ENCODE measurements at regions not wholly inside any gene's neighbourhood (a gene's known extent, or its start where the extent isn't known, plus 50 kb on each side); places are given as distances from the start of the nearest gene placed in this dataset.

DNA sequence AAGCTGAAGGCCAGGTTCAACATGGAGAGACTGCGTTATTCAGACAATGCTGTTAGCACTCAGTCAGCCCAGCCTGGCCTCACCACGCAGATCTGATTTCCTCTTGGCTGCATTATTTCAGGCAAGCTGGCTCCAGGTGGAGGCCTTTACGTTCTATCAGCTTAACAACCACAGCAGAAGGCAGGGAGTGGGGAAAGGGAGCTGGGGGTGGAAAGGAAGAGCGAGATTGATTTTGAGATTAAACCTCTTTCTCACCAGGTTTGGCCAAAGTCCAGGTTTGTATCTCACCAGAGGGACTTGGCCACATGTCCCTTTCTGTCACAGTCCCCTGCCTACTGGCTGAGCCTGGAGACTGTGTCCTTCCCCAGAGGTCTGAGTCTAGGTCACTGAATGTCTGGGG is 543.7 kb upstream of the TMEM132C start:
- DNase-seq: peak in 10 of 58 donors; percentile 3 to 56 (median 22)

DNA sequence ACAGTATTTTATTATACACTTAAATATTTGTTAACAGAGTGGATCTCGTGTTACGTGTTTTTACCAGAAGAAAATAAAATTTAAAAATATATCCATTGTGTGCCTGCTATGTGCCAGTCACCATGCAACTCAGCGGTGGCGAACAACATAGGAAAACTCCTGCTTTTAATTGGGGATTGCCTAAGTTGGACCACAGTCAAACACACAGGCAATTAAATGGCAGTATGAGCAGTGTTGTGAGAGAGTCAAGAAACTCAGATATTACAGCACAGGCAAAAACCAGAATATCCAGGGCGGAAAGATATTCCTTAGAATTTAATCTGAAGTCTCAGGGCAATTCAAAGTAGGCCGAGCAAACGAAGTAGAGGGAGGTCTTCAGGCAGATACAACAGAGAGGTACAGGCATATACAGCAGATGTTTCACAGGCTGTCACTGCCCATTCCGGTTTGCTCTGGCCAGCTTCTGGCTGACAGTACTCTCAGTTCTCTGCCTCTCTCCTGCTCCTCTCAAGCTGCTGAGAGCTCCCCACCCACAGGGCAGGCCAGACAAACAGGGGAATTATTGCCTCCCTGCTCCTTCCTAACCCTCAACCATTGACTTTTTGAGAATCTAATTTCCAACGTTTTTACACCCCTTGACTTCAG is 540.2 kb upstream of the TMEM132C start:
- DNase-seq: peak in 1 of 58 donors; percentile 6

DNA sequence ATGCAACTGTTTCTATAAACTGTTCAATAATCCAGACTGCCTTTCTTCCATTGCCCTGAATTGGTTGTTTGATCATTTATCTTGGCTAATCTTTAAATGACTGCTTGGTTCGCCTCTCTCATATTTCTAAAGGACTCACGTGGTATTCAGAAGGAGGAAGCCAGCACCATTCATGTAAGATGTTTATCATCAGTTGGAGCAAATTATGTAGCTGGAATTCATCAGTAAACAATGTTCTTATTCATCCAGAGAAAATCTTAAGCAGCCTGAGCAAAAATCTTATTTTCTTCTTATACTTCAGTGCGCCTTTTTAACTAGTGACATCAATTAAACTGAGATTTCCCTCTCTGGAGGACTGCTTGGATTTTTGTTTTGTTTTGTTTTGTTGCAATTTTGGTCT is 538.7 kb upstream of the TMEM132C start:
- DNase-seq: no peak

DNA sequence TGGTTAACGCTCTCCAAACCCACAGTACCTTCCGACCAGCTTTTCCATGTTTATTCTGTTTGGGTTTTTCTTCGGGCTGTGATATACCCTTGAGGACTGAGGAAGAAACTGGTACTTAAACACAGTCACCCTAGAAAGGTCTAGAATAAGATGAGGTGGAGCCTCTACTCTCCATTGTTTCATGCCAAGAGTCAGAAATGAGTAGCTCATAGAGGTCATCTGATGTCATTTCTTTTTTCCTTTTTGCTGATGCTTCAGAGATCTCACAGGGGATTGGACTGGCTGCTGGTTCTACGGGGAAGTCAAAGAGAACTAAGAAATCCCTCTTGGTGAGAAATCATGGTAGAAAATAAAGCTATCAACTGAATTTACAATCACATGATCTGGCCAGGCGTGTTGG is 538.2 kb upstream of the TMEM132C start:
- DNase-seq: no peak

DNA sequence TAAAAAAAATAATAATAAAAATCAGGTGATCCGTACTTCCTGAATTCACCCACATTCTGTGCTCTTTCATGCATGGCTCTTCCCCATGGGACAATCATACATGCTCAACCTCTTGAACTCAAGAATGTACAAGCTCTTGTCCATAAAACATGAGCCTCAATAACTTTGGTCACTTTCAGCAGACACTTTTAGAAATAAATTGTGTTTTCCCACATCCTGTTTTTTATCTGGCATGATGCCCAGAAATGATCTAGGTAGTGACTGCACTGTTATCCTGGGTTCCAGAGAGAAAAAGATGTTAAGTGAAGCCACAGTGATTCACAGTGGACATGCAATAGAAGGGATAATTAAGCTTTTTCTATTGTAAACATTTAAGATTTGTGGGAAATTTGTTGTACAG is 537.6 kb upstream of the TMEM132C start:
- DNase-seq: no peak

DNA sequence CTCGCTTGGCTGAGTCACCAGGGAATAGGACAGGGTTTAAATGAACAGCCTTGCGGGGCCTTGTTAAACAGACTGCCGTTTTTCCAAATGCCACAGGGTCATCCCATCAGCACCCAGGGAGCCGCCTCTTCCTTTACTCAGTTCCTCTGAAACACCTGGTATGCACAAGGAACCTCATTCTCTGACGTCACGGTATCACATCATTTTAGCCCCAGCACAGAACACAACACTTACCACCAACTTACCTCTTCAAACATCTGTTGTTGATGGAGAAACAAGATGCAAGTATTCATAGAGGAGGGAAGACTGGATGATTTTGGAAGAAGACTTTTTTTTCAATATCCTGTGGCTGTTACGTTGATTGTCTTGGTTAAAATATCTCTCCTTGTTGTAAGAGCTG is 535.3 kb upstream of the TMEM132C start:
- peak in 1 of 58 donors; percentile 24 for DNase-seq

DNA sequence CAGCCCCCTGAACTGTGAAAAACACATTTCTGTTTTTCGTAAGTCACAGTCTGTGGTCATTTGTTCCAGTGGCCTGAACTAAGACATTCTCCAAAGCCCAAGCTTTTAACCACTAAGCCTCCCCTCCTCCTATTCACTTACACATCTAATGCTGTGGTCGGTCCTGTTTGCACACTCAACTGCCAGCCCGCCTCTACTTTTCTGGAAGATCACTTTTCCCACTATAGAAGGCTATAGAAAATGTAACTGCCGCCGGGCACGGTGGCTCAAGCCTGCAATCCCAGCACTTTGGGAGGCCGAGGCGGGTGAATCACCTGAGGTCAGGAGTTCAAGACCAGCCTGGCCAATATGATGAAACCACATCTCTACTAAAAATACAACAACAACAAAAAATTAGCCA is 524.7 kb upstream of the TMEM132C start:
- no peak for DNase-seq

DNA sequence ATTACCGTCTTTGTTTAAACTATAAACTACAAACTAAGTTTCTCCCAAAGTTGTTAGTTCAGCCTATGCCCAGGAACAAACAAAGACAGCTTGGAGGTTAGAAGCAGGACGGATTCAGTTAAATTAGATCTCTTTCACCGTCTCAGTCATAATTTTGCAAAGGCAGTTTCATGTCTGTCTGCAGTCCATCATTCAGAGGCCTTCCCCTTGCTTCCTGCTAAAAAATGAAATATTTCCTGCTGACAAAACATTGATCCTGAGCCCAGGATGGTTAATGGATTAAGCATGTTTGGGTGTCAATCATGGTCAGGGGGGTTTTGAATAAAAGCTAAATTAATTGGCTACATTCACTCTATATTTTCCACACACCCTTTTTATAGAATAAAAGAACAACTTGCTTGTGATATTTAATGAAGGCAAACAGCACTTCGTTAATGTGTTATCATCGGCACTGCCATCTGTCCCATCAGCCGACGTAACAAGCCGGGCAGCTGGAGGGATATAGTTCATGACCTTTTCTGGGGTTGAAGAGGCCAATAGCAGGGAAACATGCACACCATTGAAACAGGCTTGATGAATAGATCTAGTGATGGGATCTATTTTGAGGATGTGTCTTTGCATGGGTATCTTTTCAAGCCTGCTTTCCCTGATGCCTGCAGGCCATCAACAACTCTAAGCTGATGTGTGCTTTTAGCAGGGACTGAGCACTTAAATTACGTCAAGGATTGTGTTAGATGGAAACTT is 521.3 kb upstream of the TMEM132C start:
- no peak for DNase-seq

DNA sequence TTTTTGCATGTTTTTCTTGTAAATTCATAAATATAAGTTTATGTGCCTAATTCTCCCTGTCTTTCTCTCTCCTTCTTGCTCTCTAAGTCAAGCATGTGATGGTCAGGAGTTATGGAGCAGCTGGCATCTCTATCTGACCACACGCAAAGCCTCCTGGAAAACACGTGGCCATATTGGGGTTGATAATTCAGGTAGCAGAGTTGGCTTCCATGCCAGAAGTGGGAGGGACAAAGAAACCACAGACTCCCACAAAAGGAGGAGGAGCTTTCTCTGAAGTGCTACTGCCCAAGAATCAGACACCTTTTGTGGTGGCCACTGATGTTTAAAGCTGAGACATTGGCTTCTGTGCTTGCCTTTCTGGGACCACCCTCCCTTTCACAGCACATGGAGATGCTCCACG is 517.6 kb upstream of the TMEM132C start:
- DNase-seq: no peak

DNA sequence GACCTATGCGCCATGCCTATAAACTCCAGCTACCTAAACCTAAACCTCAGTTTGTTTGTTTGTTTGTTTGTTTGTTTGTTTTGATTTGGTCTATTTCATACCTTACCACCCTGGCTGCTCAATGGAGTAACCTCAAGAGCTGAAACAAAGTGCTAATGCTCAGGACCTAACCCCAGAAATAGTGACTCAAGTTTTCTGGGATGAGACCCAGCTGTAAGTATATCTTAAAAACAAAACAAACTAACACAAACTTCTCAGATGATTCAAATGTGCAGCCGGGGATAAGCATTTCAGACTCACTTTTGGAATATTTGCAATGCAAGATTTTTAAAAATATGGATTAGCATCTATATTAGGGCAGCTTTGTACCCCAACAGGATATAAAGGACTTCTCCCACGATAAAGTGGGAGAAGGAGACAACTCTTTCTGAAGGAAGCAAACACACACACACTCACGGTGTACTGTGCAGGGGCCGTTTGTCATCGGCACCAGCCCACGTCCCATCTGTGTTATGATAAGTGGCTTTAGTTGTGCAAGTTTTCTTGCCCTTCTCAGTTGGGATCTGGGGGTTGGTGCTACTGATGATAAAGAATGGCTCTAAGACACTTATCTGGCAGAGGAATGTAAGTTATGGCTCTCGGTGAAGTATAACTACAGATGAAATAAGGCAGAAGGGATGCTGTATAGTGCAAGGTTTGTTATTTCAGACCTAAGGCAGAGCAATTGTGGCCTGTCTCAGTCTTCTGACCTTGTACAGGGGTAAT is 516.7 kb upstream of the TMEM132C start:
- DNase-seq: peak in 21 of 58 donors; percentile 3 to 64 (median 26)

DNA sequence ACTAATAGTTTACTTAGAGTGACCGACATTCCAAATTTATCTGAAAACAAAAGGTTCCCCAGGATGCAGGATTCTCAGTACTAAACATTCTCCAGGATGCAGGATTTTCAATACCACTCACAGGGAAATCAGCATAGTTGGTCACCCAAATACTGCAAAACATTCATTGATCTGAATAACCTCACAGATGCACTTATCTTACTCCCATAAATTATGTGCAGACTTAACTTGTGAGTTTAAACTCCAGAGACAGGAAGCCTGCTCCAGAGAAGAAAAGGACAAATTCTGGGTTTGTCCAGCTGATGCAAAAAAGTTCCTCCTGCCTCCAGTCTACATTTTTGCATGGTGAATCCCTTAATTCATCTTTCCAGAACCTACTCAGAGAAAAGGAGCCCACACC is 514.2 kb upstream of the TMEM132C start:
- no peak for DNase-seq

DNA sequence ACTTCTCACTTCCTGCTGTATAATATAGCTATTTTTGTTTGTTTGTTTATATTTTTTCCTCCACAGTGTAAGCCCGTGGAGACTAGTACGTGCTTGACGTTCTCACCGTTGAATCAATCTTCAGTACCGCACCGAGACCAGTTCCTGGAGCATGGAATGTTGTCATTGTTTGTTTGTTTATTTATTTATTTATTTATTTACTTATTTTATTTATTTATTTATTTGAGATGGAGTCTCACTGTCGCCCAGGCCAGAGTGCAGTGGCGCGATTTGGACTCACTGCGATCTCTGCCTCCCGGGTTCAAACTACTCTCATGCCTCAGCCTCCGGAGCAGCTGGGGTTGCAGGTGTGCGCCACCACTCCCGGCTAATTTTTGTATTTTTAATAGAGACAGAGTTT is 506.6 kb upstream of the TMEM132C start:
- no peak for DNase-seq

DNA sequence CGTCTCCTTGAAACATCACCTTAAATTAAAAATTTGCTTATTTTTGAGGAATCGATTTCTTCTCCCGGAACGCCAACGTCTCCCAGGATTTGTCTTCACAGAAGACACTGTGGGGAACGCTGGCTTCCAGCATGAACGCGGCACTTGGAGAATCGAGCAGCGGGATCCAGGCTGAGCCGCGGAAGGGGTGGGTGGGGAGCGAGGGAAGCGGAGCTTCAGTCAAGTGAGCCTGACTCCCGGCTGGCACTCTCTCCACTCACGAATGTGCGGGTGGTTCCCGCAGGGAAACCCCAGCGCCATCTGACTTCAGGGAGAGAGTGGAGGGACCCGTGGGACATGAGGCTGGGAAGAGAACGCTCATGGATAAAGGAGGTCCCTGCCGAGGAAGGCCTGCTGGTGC is 506.0 kb upstream of the TMEM132C start:
- peak in 35 of 58 donors; percentile 6 to 66 (median 33) for DNase-seq

DNA sequence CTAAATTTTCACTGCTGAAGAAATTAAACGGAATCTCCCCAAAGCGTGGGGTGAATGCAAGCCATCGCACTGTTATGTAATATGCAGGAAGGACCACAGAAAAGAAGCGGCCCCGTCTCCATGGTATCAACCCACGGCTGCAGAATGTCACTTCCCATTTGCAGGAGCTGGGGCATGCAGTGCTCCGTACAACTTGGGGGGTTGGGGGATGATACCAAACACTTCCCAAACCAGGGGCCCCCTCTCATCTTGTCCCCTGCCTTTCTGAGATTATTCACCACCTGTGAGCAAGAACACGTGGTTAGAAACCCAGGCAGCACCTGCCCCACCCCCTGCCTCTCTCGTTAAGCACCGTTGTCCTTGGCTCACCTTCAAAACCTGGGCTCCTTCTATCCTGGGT is 505.1 kb upstream of the TMEM132C start:
- DNase-seq: peak in 42 of 58 donors; percentile 4 to 79 (median 37)

DNA sequence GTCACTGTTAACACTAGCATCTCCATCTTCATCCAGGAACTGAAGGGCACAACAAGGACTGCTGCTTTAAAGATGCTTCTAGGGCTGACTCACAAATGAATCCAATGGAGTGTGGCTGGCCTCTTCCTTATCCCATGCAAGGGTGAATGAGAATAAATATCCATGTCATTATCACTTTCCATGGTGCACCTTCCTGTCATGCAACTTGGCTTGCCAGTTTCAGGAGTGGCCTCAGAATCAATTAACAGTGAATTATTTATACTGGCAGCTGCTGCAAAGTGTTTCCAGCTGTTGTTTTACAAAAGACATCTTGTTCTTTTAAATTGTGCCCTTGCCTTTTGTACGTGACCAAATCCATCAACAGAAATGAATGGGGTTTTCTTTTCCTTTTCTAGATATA is 499.3 kb upstream of the TMEM132C start:
- no peak for DNase-seq

DNA sequence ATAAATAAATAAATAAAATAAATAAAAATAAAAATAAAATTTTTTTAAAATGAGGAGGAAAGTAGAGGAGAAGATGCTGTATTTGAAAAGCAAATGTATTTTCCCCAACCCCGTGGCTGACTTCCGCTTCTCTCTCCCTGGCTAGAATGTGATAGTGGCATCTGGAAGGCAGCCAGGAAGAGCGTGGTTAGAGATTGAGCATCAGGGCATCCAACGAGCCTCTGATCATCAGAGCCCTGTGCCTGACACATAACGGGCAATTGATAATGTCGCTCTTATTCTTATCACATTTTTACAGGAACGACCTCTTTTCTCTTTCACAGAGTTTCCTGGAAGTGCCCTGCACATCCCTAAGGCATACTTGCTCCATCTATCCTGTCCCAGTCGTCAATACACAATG is 496.9 kb upstream of the TMEM132C start:
- DNase-seq: no peak

DNA sequence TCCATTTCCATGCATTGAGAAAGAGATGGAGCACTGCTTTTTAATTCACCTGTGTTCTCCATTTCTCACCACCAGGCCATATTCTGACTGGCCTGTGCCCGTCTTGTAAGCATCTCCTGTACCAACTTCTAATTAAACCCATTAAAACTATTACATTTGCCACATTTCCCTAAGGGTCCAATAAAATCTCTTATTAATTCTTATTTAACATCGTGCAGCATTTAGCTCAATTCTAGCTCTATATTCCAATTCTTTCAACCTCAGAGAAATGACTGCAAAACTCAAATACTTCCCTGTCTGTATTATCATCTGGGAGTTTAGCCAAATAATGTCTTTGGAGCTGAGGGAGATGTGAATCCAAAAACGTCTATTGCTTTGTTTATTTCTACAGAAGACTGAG is 495.4 kb upstream of the TMEM132C start:
- no peak for DNase-seq

DNA sequence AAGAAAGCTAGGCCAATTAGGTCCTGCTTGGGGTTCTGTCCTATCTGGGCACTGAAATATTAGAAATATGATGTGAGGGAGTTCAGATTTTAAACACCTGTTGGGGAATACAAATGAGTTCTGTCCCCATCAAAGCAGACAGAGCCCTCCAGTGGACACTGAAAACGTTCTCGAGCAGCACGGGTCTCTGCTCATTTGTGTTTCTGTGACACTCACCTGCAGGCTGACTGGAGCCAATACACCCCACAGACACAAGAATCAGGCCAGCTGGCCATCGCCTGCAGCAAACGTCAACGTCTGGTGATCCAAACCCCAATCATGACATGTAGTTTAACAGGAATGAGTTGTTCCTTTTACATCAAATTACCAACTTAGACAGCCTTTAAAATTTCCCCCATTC is 493.4 kb upstream of the TMEM132C start:
- peak in 6 of 58 donors; percentile 1 to 46 (median 12) for DNase-seq

DNA sequence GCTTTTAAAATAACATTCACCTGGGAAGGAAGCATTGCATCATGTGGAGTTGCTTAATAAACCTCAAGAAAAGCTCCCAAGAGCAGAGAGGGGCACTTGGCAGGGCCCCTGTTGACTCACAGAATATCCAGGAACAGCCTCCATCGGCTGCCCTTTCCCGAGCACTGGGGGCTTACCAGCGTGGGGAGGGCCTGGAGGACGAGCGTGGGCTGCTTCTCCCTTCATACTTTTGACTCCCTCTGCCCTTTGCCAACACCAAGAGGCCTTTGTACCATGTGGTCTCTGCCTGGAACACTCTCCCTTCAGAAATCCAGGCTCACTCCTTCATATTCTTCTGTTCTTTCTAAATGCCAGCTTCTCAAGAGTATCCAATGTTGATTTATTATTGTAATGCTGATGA is 492.1 kb upstream of the TMEM132C start:
- peak in 3 of 58 donors; percentile 3 to 63 (median 21) for DNase-seq

DNA sequence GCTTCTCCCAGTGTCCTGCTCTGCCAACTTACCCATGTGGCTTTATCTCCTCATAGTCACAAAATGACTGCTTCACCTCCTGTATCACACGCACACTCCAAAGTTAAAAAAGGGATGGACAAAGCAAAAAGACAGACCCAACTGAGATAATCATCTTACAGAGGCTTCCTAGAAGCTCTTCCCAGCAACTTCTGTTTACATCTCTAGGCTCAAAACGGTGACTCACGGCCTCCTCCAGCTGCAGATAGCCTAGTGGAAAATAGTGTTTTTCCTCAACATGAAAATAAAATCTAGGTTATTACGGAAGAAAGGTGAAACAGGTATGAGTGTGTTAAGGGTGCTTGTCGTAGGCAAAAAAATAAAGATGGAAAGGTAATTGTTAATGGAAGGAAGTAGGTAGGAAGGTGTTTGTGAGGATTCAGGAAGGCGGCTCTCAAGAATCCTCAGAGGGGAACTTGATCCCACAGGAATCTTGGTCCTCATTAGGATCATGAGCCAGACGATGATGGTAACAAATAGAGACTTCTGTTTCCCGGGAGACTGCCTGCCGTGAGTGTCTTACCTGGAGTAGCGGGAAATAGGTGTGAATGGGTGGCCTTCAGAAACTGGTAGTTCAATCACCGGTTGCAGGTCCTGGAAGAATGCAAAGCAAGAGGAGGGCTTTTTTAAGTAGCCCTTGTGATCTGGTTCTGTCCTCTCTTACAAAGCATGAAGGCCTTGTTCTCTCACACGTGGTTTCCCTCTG is 487.5 kb upstream of the TMEM132C start:
- no peak for DNase-seq

DNA sequence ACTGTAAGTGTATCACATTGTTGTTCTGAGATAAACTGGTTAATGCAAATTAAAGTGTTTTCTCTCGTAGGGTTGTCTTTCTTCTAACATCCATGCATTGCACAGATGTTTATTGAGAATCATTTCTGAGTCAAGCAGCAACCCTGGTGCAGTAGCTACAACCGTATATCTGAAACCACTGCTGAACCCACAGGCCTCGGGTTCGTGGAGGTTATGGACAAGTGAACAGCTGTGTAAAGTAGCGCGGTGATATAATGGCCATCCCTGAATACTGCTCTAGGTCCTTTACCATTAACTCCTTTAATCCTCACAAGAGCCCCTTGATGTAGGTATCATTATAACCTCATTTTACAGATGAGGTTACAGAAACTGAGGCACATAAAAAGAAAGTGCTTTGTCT is 486.1 kb upstream of the TMEM132C start:
- no peak for DNase-seq

DNA sequence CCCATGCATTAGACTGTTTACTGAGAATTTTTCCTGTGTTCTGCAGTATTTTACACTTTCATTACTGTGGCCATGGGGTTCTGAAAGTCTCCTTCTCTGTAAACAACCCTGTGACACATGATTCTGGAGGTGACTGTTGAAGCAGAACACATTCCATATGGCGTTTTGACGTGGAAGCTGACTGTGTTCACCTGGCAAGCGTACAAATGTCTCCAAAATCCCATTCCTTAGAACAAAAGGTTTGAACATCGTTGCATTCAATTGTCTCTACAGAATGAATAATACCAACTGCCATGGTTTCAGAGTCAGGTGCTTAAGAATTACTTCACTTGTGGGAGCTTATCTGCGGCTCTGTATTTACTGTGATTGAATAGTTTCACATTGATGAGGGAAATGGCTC is 485.6 kb upstream of the TMEM132C start:
- DNase-seq: no peak
